ENCODE measurements at regions not wholly inside any gene's neighbourhood (a gene's known extent, or its start where the extent isn't known, plus 50 kb on each side); places are given as distances from the start of the nearest gene placed in this dataset.
"Not testable (repeated sequence)": the region's sequence is repeated elsewhere in the genome, so short reads cannot be mapped to it uniquely, and the experiment has no call there.

- no peak for DNase-seq (ENCODE audit: extremely low read depth in 1 of 4, low spot score in 3 of 4)
- H3K9me3 ChIP-seq (replicated peaks; ENCODE audit: control insufficient read depth, insufficient read depth, low read depth, low read length), result no peaks in the 10 kb centered on the region; the same call in 1 of the 2 replicates
- BruUV-seq (replicated peaks), result no TSS peak
- TF ChIP-seq NFIX (CRISPR knock-in tag; IDR thresholded peaks at IDR 0.05; ENCODE audit: low read depth) (no peak), ZNF780A (CRISPR knock-in tag; IDR thresholded peaks at IDR 0.05) (no peak), ZNF518B (CRISPR knock-in tag; IDR thresholded peaks at IDR 0.05) (no peak), TSC22D4 (tag; IDR thresholded peaks at IDR 0.05) (no peak), ZBTB49 (CRISPR knock-in tag; IDR thresholded peaks at IDR 0.05; ENCODE audit: borderline replicate concordance) (no peak), EGR1 (conservative IDR thresholded peaks at IDR 0.05) (no peak)
- WGBS (ENCODE audit: insufficient coverage, low coverage, missing lambda C conversion rate), result 7% methylated on average over 9 of the region's 9 CpGs
- FAIRE-seq, result no peak
- H3K4me3 ChIP-seq, result no peak overlapping the region
- H4K20me1 ChIP-seq (replicated peaks; ENCODE audit: control insufficient read depth, insufficient read depth, low read length), result no peaks in the 10 kb centered on the region
- H3K4me1 ChIP-seq (replicated peaks in 1 of 2; ENCODE audit: control insufficient read depth in 2 of 2, insufficient read depth in 2 of 2, low read length in 2 of 2), result no peaks in the 10 kb centered on the region
- POLR2A ChIA-PET, result interaction anchor here (0.7 kb wide), 1 partner anchor 430 kb away, joined by 4 read pairs; no protein-coding TSS in a partner anchor
- H3K36me3 ChIP-seq (ENCODE audit: control insufficient read depth, insufficient read depth, low read length), result no peaks in the 10 kb centered on the region
- CTCF ChIA-PET (ENCODE audit: low intra/inter-chr PET ratio), result no interaction called here
- peaks cover 0 to 2% of the 10 kb centered on the region in 2 experiments; a peak in 1 of 5 replicates for H3K27me3 ChIP-seq (ENCODE audit: control insufficient read depth in 2 of 2, insufficient read depth in 2 of 2, low read length in 2 of 2)
- no peaks in the 10 kb centered on the region for H3K9me1 ChIP-seq (ENCODE audit: control insufficient read depth, insufficient read depth, low read length)
- in situ Hi-C loops (cut with MboI), result no loop called here
- H3K27ac ChIP-seq (ENCODE audit: extremely low read depth, low read depth, low read length), result no peak overlapping the region
- no peak overlapping the region for H2AFZ ChIP-seq (ENCODE audit: low read depth, low read length)
- no peak overlapping the region for H3K9ac ChIP-seq (ENCODE audit: insufficient read depth in 1 of 2, low read depth in 2 of 2, low read length in 2 of 2)
- intact Hi-C loops (cut with micrococcal nuclease), result no loop called here
- ATAC-seq, result no peak
- H3K4me2 ChIP-seq (ENCODE audit: insufficient read depth, low read length), result no peak overlapping the region
- H3K79me2 ChIP-seq (ENCODE audit: control insufficient read depth, insufficient read depth, low read length), result no peaks in the 10 kb centered on the region
Observed at GRCh38 chr5:143629871-143630659, 181.9 kb upstream of the HMHB1 start.

- BruUV-seq (replicated peaks); POLR2A ChIA-PET; intact Hi-C loops (cut with micrococcal nuclease); H3K4me2 ChIP-seq (ENCODE audit: insufficient read depth, low read length); H4K20me1 ChIP-seq (replicated peaks; ENCODE audit: control insufficient read depth, insufficient read depth, low read length); in situ Hi-C loops (cut with MboI); H3K4me1 ChIP-seq (replicated peaks in 1 of 2; ENCODE audit: control insufficient read depth in 2 of 2, insufficient read depth in 2 of 2, low read length in 2 of 2); H3K9me3 ChIP-seq (replicated peaks; ENCODE audit: control insufficient read depth, insufficient read depth, low read depth, low read length); H3K27ac ChIP-seq (ENCODE audit: extremely low read depth, low read depth, low read length); CTCF ChIA-PET (ENCODE audit: low intra/inter-chr PET ratio); H2AFZ ChIP-seq (ENCODE audit: low read depth, low read length); H3K9ac ChIP-seq (ENCODE audit: insufficient read depth in 1 of 2, low read depth in 2 of 2, low read length in 2 of 2); H3K27me3 ChIP-seq (ENCODE audit: control insufficient read depth in 2 of 2, insufficient read depth in 2 of 2, low read length in 2 of 2); FAIRE-seq; ATAC-seq; H3K9me1 ChIP-seq (ENCODE audit: control insufficient read depth, insufficient read depth, low read length); H3K79me2 ChIP-seq (ENCODE audit: control insufficient read depth, insufficient read depth, low read length); H3K4me3 ChIP-seq; H3K36me3 ChIP-seq (ENCODE audit: control insufficient read depth, insufficient read depth, low read length); DNase-seq (ENCODE audit: extremely low read depth in 1 of 4, low spot score in 3 of 4): not testable (repeated sequence)
- WGBS (ENCODE audit: insufficient coverage, low coverage, missing lambda C conversion rate), result 2% methylated on average over 7 of the region's 7 CpGs
Observed at GRCh38 chr5:143625048-143625447, 186.9 kb upstream of the HMHB1 start.

Measured in K562 (cell line).